ENCODE measurements at regions not wholly inside any gene's neighbourhood (a gene's known extent, or its start where the extent isn't known, plus 50 kb on each side); places are given as distances from the start of the nearest gene placed in this dataset.

GRCh38 chr2:236886456-236886855, 199.2 kb upstream of the COPS8 start:
- TF ChIP-seq, protein P1, sequence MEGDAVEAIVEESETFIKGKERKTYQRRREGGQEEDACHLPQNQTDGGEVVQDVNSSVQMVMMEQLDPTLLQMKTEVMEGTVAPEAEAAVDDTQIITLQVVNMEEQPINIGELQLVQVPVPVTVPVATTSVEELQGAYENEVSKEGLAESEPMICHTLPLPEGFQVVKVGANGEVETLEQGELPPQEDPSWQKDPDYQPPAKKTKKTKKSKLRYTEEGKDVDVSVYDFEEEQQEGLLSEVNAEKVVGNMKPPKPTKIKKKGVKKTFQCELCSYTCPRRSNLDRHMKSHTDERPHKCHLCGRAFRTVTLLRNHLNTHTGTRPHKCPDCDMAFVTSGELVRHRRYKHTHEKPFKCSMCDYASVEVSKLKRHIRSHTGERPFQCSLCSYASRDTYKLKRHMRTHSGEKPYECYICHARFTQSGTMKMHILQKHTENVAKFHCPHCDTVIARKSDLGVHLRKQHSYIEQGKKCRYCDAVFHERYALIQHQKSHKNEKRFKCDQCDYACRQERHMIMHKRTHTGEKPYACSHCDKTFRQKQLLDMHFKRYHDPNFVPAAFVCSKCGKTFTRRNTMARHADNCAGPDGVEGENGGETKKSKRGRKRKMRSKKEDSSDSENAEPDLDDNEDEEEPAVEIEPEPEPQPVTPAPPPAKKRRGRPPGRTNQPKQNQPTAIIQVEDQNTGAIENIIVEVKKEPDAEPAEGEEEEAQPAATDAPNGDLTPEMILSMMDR (IDR thresholded peaks at IDR 0.05), result no peak
- no peak for TF ChIP-seq POLR2A (IDR thresholded peaks at IDR 0.05)
